CD4-positive, alpha-beta T cell treated with Interleukin-15 for 4 hours (primary cell): ENCODE measurements at regions not wholly inside any gene's neighbourhood (a gene's known extent, or its start where the extent isn't known, plus 50 kb on each side); places are given as distances from the start of the nearest gene placed in this dataset.
"Not testable (repeated sequence)": the region's sequence is repeated elsewhere in the genome, so short reads cannot be mapped to it uniquely, and the experiment has no call there.

Experiments used
- DNase-seq: peaks from one replicate; pipeline ENCODE4 v3.0.0-alpha.2; 2020; ENCODE audit warnings: low spot score

GRCh38 chr9:85202596-85202995 lies 533.1 kb downstream of the NTRK2 start:
- DNase-seq: no peak

GRCh38 chr9:85200726-85201404 lies 531.3 kb downstream of the NTRK2 start:
- no peak for DNase-seq

GRCh38 chr9:85199866-85200495 lies 530.5 kb downstream of the NTRK2 start:
- no peak for DNase-seq

GRCh38 chr9:85192750-85193149 lies 523.2 kb downstream of the NTRK2 start:
- no peak for DNase-seq

- DNase-seq: no peak
These were observed 516.7 kb downstream of the NTRK2 start for GRCh38 chr9:85186218-85186585.

- no peak for DNase-seq
These were observed 516.1 kb downstream of the NTRK2 start for GRCh38 chr9:85185486-85186217.

- DNase-seq: no peak
These were observed 512.9 kb downstream of the NTRK2 start for GRCh38 chr9:85182383-85182782.

GRCh38 chr9:85178474-85178873 lies 508.9 kb downstream of the NTRK2 start:
- no peak for DNase-seq

GRCh38 chr9:85173967-85174366 lies 504.4 kb downstream of the NTRK2 start:
- no peak for DNase-seq

- no peak for DNase-seq
These were observed 502.8 kb downstream of the NTRK2 start for GRCh38 chr9:85172001-85172978.

- no peak for DNase-seq
These were observed 501.6 kb downstream of the NTRK2 start for GRCh38 chr9:85171163-85171562.

GRCh38 chr9:85168412-85168811 lies 498.9 kb downstream of the NTRK2 start:
- no peak for DNase-seq

GRCh38 chr9:85167146-85167545 lies 497.6 kb downstream of the NTRK2 start:
- DNase-seq: no peak

GRCh38 chr9:85163825-85164224 lies 494.3 kb downstream of the NTRK2 start:
- no peak for DNase-seq

- no peak for DNase-seq
These were observed 493.9 kb downstream of the NTRK2 start for GRCh38 chr9:85163415-85163814.

- DNase-seq: no peak
These were observed 493.3 kb downstream of the NTRK2 start for GRCh38 chr9:85162822-85163221.

GRCh38 chr9:85160944-85161343 lies 491.4 kb downstream of the NTRK2 start:
- not testable (repeated sequence) for DNase-seq

- no peak for DNase-seq
These were observed 489.0 kb downstream of the NTRK2 start for GRCh38 chr9:85158512-85158911.

GRCh38 chr9:85157772-85158171 lies 488.2 kb downstream of the NTRK2 start:
- DNase-seq: no peak

GRCh38 chr9:85156652-85157051 lies 487.1 kb downstream of the NTRK2 start:
- no peak for DNase-seq

- no peak for DNase-seq
These were observed 485.8 kb downstream of the NTRK2 start for GRCh38 chr9:85155352-85155751.

GRCh38 chr9:85151741-85152140 lies 482.2 kb downstream of the NTRK2 start:
- DNase-seq: no peak
